IMR-90 (cell line): ENCODE measurements at regions not wholly inside any gene's neighbourhood (a gene's known extent, or its start where the extent isn't known, plus 50 kb on each side); places are given as distances from the start of the nearest gene placed in this dataset.

Source experiments
- ATAC-seq: fragments of 200-7000 bp; cut with Tn5 transposase; 2 replicates; pipeline ENCODE4 v1.9.1; 2020; ENCODE audit warnings: low read depth, mild to moderate bottlenecking, moderate library complexity
- BruUV-seq: library from RNA; stranded (reverse); fragments of 400-500 nt; replicated peaks from 2 replicates; lab custom pipeline; 2021; lab: Mats Ljungman, UMichigan
- CTCF ChIA-PET: fragments of 300-600 bp; formaldehyde crosslinking; extraction: SDS; loops from one replicate; lab custom pipeline; 2021; ENCODE audit warnings: antibody characterized with exemption; lab: Yijun Ruan, JAX
- POLR2A ChIA-PET: fragments of 300-600 bp; sonication (Branson Sonifier 250); formaldehyde crosslinking; loops from one replicate; lab custom pipeline; 2022; ENCODE audit warnings: antibody characterized with exemption; ENCODE audit not compliant: unreplicated experiment; lab: Charles Lee
- DNase-seq: peaks from one replicate; pipeline ENCODE4 v3.0.0; 2013
- H2AFZ ChIP-seq: replicated peaks from 2 replicates; pipeline ENCODE3; 2013; ENCODE audit warnings: low read length, mild to moderate bottlenecking; ENCODE audit not compliant: poor library complexity
- H2AK5ac ChIP-seq: 2 replicates; pipeline ENCODE4 v1.6.1; 2013; ENCODE audit warnings: low read depth, low read length, inconsistent platforms
- H2AK9ac ChIP-seq: replicated peaks from 2 replicates; pipeline ENCODE3; 2013; ENCODE audit warnings: mild to moderate bottlenecking, low read depth, low read length, moderate library complexity; ENCODE audit not compliant: poor library complexity
- H2BK120ac ChIP-seq: 2 replicates; pipeline ENCODE4 v1.6.1; 2013; ENCODE audit warnings: low read depth, low read length, inconsistent platforms
- H2BK15ac ChIP-seq: 3 replicates; pipeline ENCODE4 v1.6.1; 2013; ENCODE audit warnings: low read depth, low read length, inconsistent platforms
- H2BK20ac ChIP-seq: 2 replicates; pipeline ENCODE4 v1.6.1; 2013; ENCODE audit warnings: low read depth, mild to moderate bottlenecking, inconsistent platforms, low read length, moderate library complexity
- H2BK5ac ChIP-seq: 2 replicates; pipeline ENCODE4 v1.6.1; 2013; ENCODE audit warnings: mild to moderate bottlenecking, low read depth, low read length, inconsistent platforms; ENCODE audit not compliant: poor library complexity, severe bottlenecking
- H3K14ac ChIP-seq: replicated peaks from 2 replicates; pipeline ENCODE4 v1.6.1; 2013; ENCODE audit warnings: low read depth, low read length, inconsistent platforms
- H3K18ac ChIP-seq: 2 replicates; pipeline ENCODE4 v1.6.1; 2013; ENCODE audit warnings: low read depth, low read length, control low read depth
- H3K23ac ChIP-seq: 2 replicates; pipeline ENCODE4 v1.6.1; 2013; ENCODE audit warnings: low read depth, low read length, inconsistent platforms
- H3K27ac ChIP-seq: 2 replicates; pipeline ENCODE4 v1.5.1; 2013; ENCODE audit warnings: mild to moderate bottlenecking, control low read depth, low read length; ENCODE audit not compliant: insufficient read depth
- H3K27me3 ChIP-seq: 2 replicates; pipeline ENCODE4 v1.6.1; 2013; ENCODE audit warnings: low read length; ENCODE audit not compliant: control insufficient read depth, insufficient read depth
- H3K36me3 ChIP-seq: 2 replicates; pipeline ENCODE4 v1.6.1; 2013; ENCODE audit warnings: low read length, mixed read lengths; ENCODE audit not compliant: control insufficient read depth, insufficient read depth
- H3K4ac ChIP-seq: 2 replicates; pipeline ENCODE4 v1.6.1; 2013; ENCODE audit warnings: low read depth, low read length, inconsistent platforms
- H3K4me1 ChIP-seq: 2 replicates; pipeline ENCODE4 v1.6.1; 2013; ENCODE audit warnings: low read length, mixed read lengths; ENCODE audit not compliant: control insufficient read depth, insufficient read depth
- H3K4me2 ChIP-seq: 2 replicates; pipeline ENCODE4 v1.6.1; 2013; ENCODE audit warnings: low read depth, mild to moderate bottlenecking, control low read depth, low read length, moderate library complexity
- H3K4me3 ChIP-seq: 2 replicates; pipeline ENCODE4 v1.5.1; 2013; ENCODE audit warnings: low read depth, mild to moderate bottlenecking, control low read depth, low read length, moderate library complexity; ENCODE audit not compliant: insufficient read depth
- H3K56ac ChIP-seq: 2 replicates; pipeline ENCODE4 v1.6.1; 2013; ENCODE audit warnings: low read length, inconsistent platforms; ENCODE audit not compliant: insufficient read depth; ENCODE audit errors: extremely low read depth
- H3K79me1 ChIP-seq, 2 experiments: 2 replicates each; pipeline ENCODE4 v1.6.1; 2013; ENCODE audit warnings: low read length in 2 of 2, inconsistent platforms in 1 of 2, low read depth in 1 of 2
- H3K9ac ChIP-seq: 2 replicates; pipeline ENCODE4 v1.6.1; 2013; ENCODE audit warnings: low read depth, low read length, control low read depth
- H3K9me1 ChIP-seq: 2 replicates; pipeline ENCODE4 v1.6.1; 2013; ENCODE audit warnings: low read length, inconsistent platforms; ENCODE audit not compliant: insufficient read depth
- H3K9me3 ChIP-seq: 2 replicates; pipeline ENCODE4 v1.6.1; 2013; ENCODE audit warnings: low read length; ENCODE audit not compliant: control insufficient read depth, insufficient read depth
- H4K20me1 ChIP-seq: 2 replicates; pipeline ENCODE4 v1.6.1; 2013; ENCODE audit warnings: low read length, inconsistent platforms; ENCODE audit not compliant: insufficient read depth
- H4K5ac ChIP-seq: 2 replicates; pipeline ENCODE4 v1.6.1; 2013; ENCODE audit warnings: mild to moderate bottlenecking, low read depth, low read length, control low read depth
- H4K8ac ChIP-seq, 2 experiments: 2 replicates each; pipeline ENCODE4 v1.6.1; 2013; ENCODE audit warnings: low read depth in 2 of 2, low read length in 2 of 2, control low read depth in 1 of 2, inconsistent platforms in 1 of 2
- H4K91ac ChIP-seq: 2 replicates; pipeline ENCODE4 v1.6.1; 2013; ENCODE audit warnings: low read depth, low read length, inconsistent platforms; ENCODE audit not compliant: insufficient read depth
- BHLHE40 ChIP-seq: fragments of 150-350 bp; IDR thresholded peaks from 2 replicates; pipeline ENCODE4 v1.6.1; 2016; ENCODE audit warnings: mild to moderate bottlenecking, low read depth, low read length
- CEBPB ChIP-seq: IDR thresholded peaks from 2 replicates; pipeline ENCODE4 v1.6.1; 2012; ENCODE audit warnings: low read depth, low read length, improper control_type of control experiment
- CHD1 ChIP-seq: IDR thresholded peaks from 2 replicates; pipeline ENCODE4 v1.6.1; 2012; ENCODE audit warnings: low read depth, low read length, improper control_type of control experiment
- ELK1 ChIP-seq: fragments of 150-350 bp; IDR thresholded peaks from 2 replicates; pipeline ENCODE4 v1.6.1; 2016; ENCODE audit warnings: low read depth, mild to moderate bottlenecking, low read length, moderate library complexity, borderline replicate concordance
- MAZ ChIP-seq: IDR thresholded peaks from 2 replicates; pipeline ENCODE4 v1.6.1; 2012; ENCODE audit warnings: low read depth, mild to moderate bottlenecking, low read length, improper control_type of control experiment, moderate library complexity, borderline replicate concordance
- NFE2L2 ChIP-seq: fragments of 150-350 bp; IDR thresholded peaks from 2 replicates; pipeline ENCODE4 v1.6.1; 2016; ENCODE audit warnings: low read depth, mild to moderate bottlenecking, low read length
- POLR2A ChIP-seq: IDR thresholded peaks from 2 replicates; pipeline ENCODE4 v1.6.1; 2012; ENCODE audit warnings: mild to moderate bottlenecking, low read depth, low read length
- RAD21 ChIP-seq: IDR thresholded peaks from 2 replicates; pipeline ENCODE4 v1.6.1; 2012; ENCODE audit warnings: low read length, improper control_type of control experiment
- SMC3 ChIP-seq: fragments of 150-350 bp; IDR thresholded peaks from 2 replicates; pipeline ENCODE4 v1.6.1; 2016; ENCODE audit warnings: low read depth, mild to moderate bottlenecking, antibody characterized with exemption, low read length, moderate library complexity
- USF2 ChIP-seq: fragments of 150-350 bp; IDR thresholded peaks from 2 replicates; pipeline ENCODE4 v1.6.1; 2017; ENCODE audit warnings: mild to moderate bottlenecking, antibody characterized with exemption, low read length, low read depth
- WGBS, 2 experiments: methylation state at CpG; one replicate each; pipeline versions ENCODE4 v1.1.5 to v1.1.7; 2013; ENCODE audit warnings: missing lambda C conversion rate in 2 of 2; ENCODE audit not compliant: insufficient read length in 1 of 2; ENCODE audit errors: extremely low coverage in 2 of 2; 5-methylcytosine and 5-hydroxymethylcytosine counted together
- dilution Hi-C: fragments of 300-500 bp; cut with HindIII; formaldehyde crosslinking; loops from one replicate; pipeline ENCODE4 v1.14.3; 2018; ENCODE audit warnings: low sequenced_read_pairs; ENCODE audit not compliant: unreplicated experiment
- in situ Hi-C: fragments of 300-500 bp; cut with MboI; formaldehyde crosslinking; loops from 3 replicates; pipeline ENCODE4 v1.14.3; 2019; ENCODE audit warnings: low sequenced_read_pairs, inconsistent platforms, mixed read lengths
- intact Hi-C: fragments of 100-400 bp; cut with micrococcal nuclease; formaldehyde crosslinking; loops from 2 replicates; pipeline ENCODE4 v1.10.0; 2022

GRCh38 chr6:98477231-98477630 is 357.1 kb upstream of the POU3F2 start:
- dilution Hi-C loops, result no loop called here
- H2BK120ac ChIP-seq, result no peak overlapping the region
- H3K4me1 ChIP-seq, result no peaks in the 10 kb centered on the region
- no peaks in the 10 kb centered on the region for H3K79me1 ChIP-seq
- H3K9me3 ChIP-seq, result peaks cover 2% of the 10 kb centered on the region
- H2BK20ac ChIP-seq, result no peak overlapping the region
- no peaks in the 10 kb centered on the region for H3K36me3 ChIP-seq
- no peaks in the 10 kb centered on the region for H3K27me3 ChIP-seq
- no peak for DNase-seq
- no peak overlapping the region for H3K18ac ChIP-seq
- H4K20me1 ChIP-seq, result no peaks in the 10 kb centered on the region
- intact Hi-C loops, result no loop called here
- no peak overlapping the region for H2BK5ac ChIP-seq
- WGBS, 2 experiments, result no CpG with 5 or more reads among the region's 2 CpGs
- H2AK5ac ChIP-seq, result no peak overlapping the region
- H3K4me3 ChIP-seq, result no peak overlapping the region
- H3K9me1 ChIP-seq, result no peaks in the 10 kb centered on the region
- no peak overlapping the region for H4K8ac ChIP-seq
- H2AK9ac ChIP-seq, result no peak overlapping the region
- no peak overlapping the region for H2AFZ ChIP-seq
- ATAC-seq, result no peak
- H3K4ac ChIP-seq, result no peak overlapping the region
- H3K23ac ChIP-seq, result no peak overlapping the region
- H3K4me2 ChIP-seq, result no peak overlapping the region
- TF ChIP-seq RAD21 (no peak), NFE2L2 (no peak), CHD1 (no peak), CEBPB (no peak), POLR2A (no peak), BHLHE40 (no peak), SMC3 (no peak), MAZ (no peak), USF2 (no peak), ELK1 (no peak)
- POLR2A ChIA-PET, result no interaction called here
- no peak overlapping the region for H3K14ac ChIP-seq
- no TSS peak for BruUV-seq
- CTCF ChIA-PET, result no interaction called here
- in situ Hi-C loops, result no loop called here
- no peak overlapping the region for H3K27ac ChIP-seq
- no peak overlapping the region for H2BK15ac ChIP-seq
- no peak overlapping the region for H3K56ac ChIP-seq
- H4K5ac ChIP-seq, result no peak overlapping the region
- no peak overlapping the region for H4K91ac ChIP-seq
- no peak overlapping the region for H3K9ac ChIP-seq
